Small intestine (tissue), 7 donors: ENCODE measurements at regions not wholly inside any gene's neighbourhood (a gene's known extent, or its start where the extent isn't known, plus 50 kb on each side); places are given as distances from the start of the nearest gene placed in this dataset.

Experiments used
- DNase-seq, 2 donors: peaks; one replicate each; pipeline versions ENCODE4 v3.0.0 to v3.0.0-alpha.2; 2013
- FAIRE-seq: peaks from 2 replicates; lab custom pipeline; 2012; peaks lifted over from hg19 to GRCh38; lab: Jason Lieb, UNC
- H3K27ac ChIP-seq, 3 donors: one replicate each; pipeline ENCODE4 v1.5.1; 2013; ENCODE audit warnings: low read length in 2 of 3, mild to moderate bottlenecking in 2 of 3, control low read depth in 1 of 3, inconsistent platforms in 1 of 3, low read depth in 1 of 3, moderate library complexity in 1 of 3
- H3K27me3 ChIP-seq, 3 donors: one replicate each; pipeline ENCODE4 v1.6.1; 2013; ENCODE audit warnings: low read length in 3 of 3, inconsistent platforms in 1 of 3; ENCODE audit not compliant: control insufficient read depth in 3 of 3, insufficient read depth in 3 of 3
- H3K36me3 ChIP-seq, 3 donors: one replicate each; pipeline ENCODE4 v1.6.1; 2013; ENCODE audit warnings: low read length in 3 of 3, inconsistent platforms in 1 of 3, low read depth in 1 of 3, mild to moderate bottlenecking in 1 of 3, moderate library complexity in 1 of 3; ENCODE audit not compliant: control insufficient read depth in 3 of 3, insufficient read depth in 2 of 3
- H3K4me1 ChIP-seq, 3 donors: one replicate each; pipeline ENCODE4 v1.6.1; 2013; ENCODE audit warnings: low read length in 2 of 3, inconsistent platforms in 1 of 3, low read depth in 1 of 3, mild to moderate bottlenecking in 1 of 3, moderate library complexity in 1 of 3; ENCODE audit not compliant: control insufficient read depth in 3 of 3, insufficient read depth in 2 of 3
- H3K4me3 ChIP-seq, 3 donors: one replicate each; pipeline ENCODE4 v1.5.1; 2013; ENCODE audit warnings: low read length in 3 of 3, control low read depth in 1 of 3, inconsistent platforms in 1 of 3, low read depth in 1 of 3, mild to moderate bottlenecking in 1 of 3, moderate library complexity in 1 of 3
- H3K9me3 ChIP-seq, 2 donors: one replicate each; pipeline ENCODE4 v1.6.1; 2013; ENCODE audit warnings: low read depth in 1 of 2, low read length in 1 of 2; ENCODE audit not compliant: control insufficient read depth in 2 of 2, insufficient read depth in 1 of 2
- WGBS, 3 donors: extraction: QIAGEN DNeasy Blood & Tissue Kit; methylation state at CpG; one replicate each; pipeline ENCODE4 v1.1.7; 2013; 5-methylcytosine and 5-hydroxymethylcytosine counted together
- donor health status: healthy with polysubstance abuse.
- donor health status: control.
- donor health status: control.
- donor health status: Bipolar disorder and iron deficiency.
- donor health status: healthy.

GRCh38 chr3:26763723-26764122 lies 141.2 kb downstream of the LRRC3B start:
- no peak for FAIRE-seq
- no peak overlapping the region for H3K27ac ChIP-seq

GRCh38 chr3:26766031-26766430 lies 143.5 kb downstream of the LRRC3B start:
- Histone ChIP-seq H3K4me1 (no peaks in the 10 kb centered on the region), H3K27ac (no peak overlapping the region), H3K27me3 (no peaks in the 10 kb centered on the region), H3K4me3 (no peak overlapping the region), H3K36me3 (no peaks in the 10 kb centered on the region), H3K9me3 (peaks cover 0 to 1% of the 10 kb centered on the region in 2 donors)
- FAIRE-seq, result no peak
- DNase-seq, result no peak
- 23 to 43% (median 32%) methylated on average over 1 of the region's 1 CpG for WGBS, 3 donors

More at GRCh38 chr3:26763723-26764122, 141.2 kb downstream of the LRRC3B start:
- Histone ChIP-seq H3K27me3 (no peaks in the 10 kb centered on the region), H3K36me3 (no peaks in the 10 kb centered on the region), H3K4me1 (no peaks in the 10 kb centered on the region), H3K9me3 (peaks cover 0 to 1% of the 10 kb centered on the region in 2 donors), H3K4me3 (no peak overlapping the region)
- no peak for DNase-seq

GRCh38 chr3:26768068-26768651 lies 145.6 kb downstream of the LRRC3B start:
- Histone ChIP-seq H3K36me3 (no peaks in the 10 kb centered on the region), H3K4me3 (no peak overlapping the region), H3K4me1 (no peaks in the 10 kb centered on the region), H3K27me3 (no peaks in the 10 kb centered on the region), H3K27ac (no peak overlapping the region), H3K9me3 (peaks cover 0 to 1% of the 10 kb centered on the region in 2 donors)
- WGBS, 3 donors, result 86 to 100% (median 90%) methylated on average over 1 of the region's 1 CpG
- FAIRE-seq (no peak), DNase-seq (no peak)

DNA sequence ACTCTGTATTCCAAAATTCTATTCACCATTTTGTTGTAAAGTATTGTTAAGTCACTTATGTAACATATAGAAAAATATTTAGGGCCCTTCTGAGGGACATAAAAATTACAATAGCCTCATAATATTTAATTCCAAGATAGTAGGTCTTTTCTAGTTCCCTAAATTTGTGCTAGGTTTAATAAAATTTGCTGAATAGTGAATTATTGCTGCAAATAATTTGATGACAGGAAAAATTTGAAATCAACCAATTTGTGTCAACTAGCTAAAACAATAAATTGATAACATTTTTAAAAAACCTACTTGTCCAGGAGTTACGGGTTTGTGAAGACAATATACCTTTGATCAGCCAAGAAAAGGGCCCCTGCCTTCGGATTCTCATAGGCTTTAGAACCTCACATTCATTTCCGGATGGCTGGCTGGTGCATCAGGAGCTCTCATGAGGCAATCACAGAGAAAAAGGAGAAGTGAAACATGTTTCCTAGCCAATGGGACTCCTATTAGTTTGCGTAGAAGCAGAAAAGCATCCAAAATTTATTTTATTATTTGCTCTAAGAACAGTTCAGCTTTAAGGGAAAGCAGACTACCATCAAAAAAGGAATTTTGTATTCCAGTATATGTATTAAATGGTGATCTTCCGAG lies 177.2 kb downstream of the LRRC3B start:
- Histone ChIP-seq H3K36me3 (no peaks in the 10 kb centered on the region), H3K4me3 (no peak overlapping the region), H3K27ac (no peak overlapping the region), H3K9me3 (no peaks in the 10 kb centered on the region), H3K27me3 (no peaks in the 10 kb centered on the region), H3K4me1 (no peaks in the 10 kb centered on the region)
- no peak for DNase-seq
- no peak for FAIRE-seq
- WGBS, 3 donors, result 79 to 81% (median 80%) methylated on average over 5 of the region's 5 CpGs

DNA sequence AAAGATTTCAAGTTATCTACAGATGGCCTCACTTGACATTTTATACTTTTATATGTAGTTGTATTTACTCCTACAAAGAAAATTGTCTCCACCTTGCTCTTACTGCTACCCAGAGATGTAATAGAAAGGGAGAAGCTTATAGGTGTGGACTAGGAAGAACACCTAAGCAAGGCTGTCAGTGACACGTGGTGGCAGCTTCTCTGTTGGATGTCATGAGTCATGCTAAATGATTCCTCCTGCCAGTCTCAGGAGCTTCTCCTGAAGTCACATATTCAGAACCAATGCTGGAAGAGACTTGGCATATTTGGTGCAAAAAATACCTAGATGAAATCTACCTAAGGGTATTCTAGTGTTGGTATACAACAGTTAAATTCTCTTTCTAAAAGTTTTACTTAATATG lies 184.7 kb downstream of the LRRC3B start:
- FAIRE-seq (no peak), DNase-seq (no peak)
- H3K27me3 ChIP-seq, result no peaks in the 10 kb centered on the region
- no peak overlapping the region for H3K27ac ChIP-seq
- peaks cover 0 to 1% of the 10 kb centered on the region in 2 donors for H3K9me3 ChIP-seq
- no peak overlapping the region for H3K4me3 ChIP-seq
- H3K36me3 ChIP-seq, result no peaks in the 10 kb centered on the region
- H3K4me1 ChIP-seq, result no peaks in the 10 kb centered on the region
- WGBS, 3 donors, result 46 to 68% (median 60%) methylated on average over 1 of the region's 1 CpG

DNA sequence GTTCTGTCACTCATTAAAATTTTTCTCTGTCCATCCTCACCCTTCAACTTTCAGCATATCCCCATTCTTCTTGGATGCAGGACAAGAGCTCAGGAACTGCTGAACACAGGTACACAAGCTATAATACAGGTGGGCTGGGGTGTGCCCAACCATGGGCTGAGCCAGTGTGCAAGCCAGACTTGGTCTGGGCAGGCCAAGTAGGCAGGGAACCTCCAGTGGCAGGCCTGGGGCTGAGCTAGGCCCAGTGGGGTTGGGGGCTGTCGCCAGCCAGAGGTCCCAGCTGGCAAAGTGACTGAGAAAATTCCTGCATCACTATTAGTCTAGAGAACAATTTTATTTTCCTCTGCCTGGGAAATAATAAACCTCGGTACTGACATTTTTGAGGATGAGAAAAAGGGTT lies 202.9 kb downstream of the LRRC3B start:
- FAIRE-seq (no peak), DNase-seq (no peak)
- H3K27me3 ChIP-seq, result no peaks in the 10 kb centered on the region
- no peaks in the 10 kb centered on the region for H3K36me3 ChIP-seq
- H3K4me1 ChIP-seq, result no peaks in the 10 kb centered on the region
- 70 to 87% (median 75%) methylated on average over 2 of the region's 2 CpGs for WGBS, 3 donors
- peaks cover 0 to 47% of the 10 kb centered on the region in 2 donors for H3K9me3 ChIP-seq
- H3K27ac ChIP-seq, result no peak overlapping the region
- no peak overlapping the region for H3K4me3 ChIP-seq

DNA sequence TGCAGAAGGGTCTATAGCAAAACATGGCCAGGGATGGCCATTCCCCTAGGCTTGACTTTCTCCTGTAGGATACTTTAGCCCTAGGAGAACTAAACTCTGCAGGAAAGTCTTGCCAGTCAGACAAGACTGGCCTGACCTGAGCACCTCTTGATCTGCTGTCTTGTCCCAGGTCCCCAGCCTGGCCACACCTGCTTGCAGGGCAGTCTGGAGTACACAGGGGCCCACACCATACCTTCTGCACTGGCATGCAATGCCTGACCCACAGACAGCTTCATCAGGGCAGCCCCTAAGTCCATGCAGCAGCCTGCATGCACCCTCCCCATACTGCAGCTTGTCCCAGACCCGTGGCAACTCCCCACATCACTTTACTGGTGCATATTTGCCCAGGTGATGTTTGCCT lies 204.6 kb downstream of the LRRC3B start:
- no peaks in the 10 kb centered on the region for H3K27me3 ChIP-seq
- no peak overlapping the region for H3K27ac ChIP-seq
- H3K36me3 ChIP-seq, result no peaks in the 10 kb centered on the region
- DNase-seq, result no peak
- H3K4me3 ChIP-seq, result no peak overlapping the region
- FAIRE-seq, result no peak
- no peaks in the 10 kb centered on the region for H3K4me1 ChIP-seq
- peaks cover 0 to 34% of the 10 kb centered on the region in 2 donors for H3K9me3 ChIP-seq
- WGBS, 3 donors, result 24 to 38% (median 28%) methylated on average over 1 of the region's 1 CpG

GRCh38 chr3:26838026-26838425 lies 215.5 kb downstream of the LRRC3B start:
- WGBS, 3 donors, result 82 to 84% (median 82%) methylated on average over 4 of the region's 4 CpGs
- Histone ChIP-seq H3K36me3 (no peaks in the 10 kb centered on the region), H3K9me3 (no peaks in the 10 kb centered on the region), H3K27ac (no peak overlapping the region), H3K4me1 (no peaks in the 10 kb centered on the region), H3K27me3 (no peaks in the 10 kb centered on the region), H3K4me3 (no peak overlapping the region)
- DNase-seq, result no peak
- FAIRE-seq, result no peak

- H3K9me3 ChIP-seq, result no peaks in the 10 kb centered on the region
- DNase-seq, result no peak
- WGBS, 3 donors, result 90 to 96% (median 95%) methylated on average over 1 of the region's 1 CpG
- H3K4me1 ChIP-seq, result no peaks in the 10 kb centered on the region
- no peak for FAIRE-seq
- H3K36me3 ChIP-seq, result no peaks in the 10 kb centered on the region
- no peak overlapping the region for H3K27ac ChIP-seq
- H3K4me3 ChIP-seq, result no peak overlapping the region
- no peaks in the 10 kb centered on the region for H3K27me3 ChIP-seq
These were observed 216.4 kb downstream of the LRRC3B start for GRCh38 chr3:26839001-26839400.
